H9 (cell line): ENCODE measurements at regions not wholly inside any gene's neighbourhood (a gene's known extent, or its start where the extent isn't known, plus 50 kb on each side); places are given as distances from the start of the nearest gene placed in this dataset.

ENCODE experiments used
- DNase-seq: peaks from one replicate; pipeline ENCODE4 v3.0.0-alpha.2; 2017
- H2AFZ ChIP-seq: one replicate; pipeline ENCODE4 v1.6.1; 2013; ENCODE audit warnings: mild to moderate bottlenecking, low read length, control low read depth, moderate library complexity
- H2AK5ac ChIP-seq: 2 replicates; pipeline ENCODE4 v1.6.1; 2013; ENCODE audit warnings: low read length, control low read depth, mixed read lengths; ENCODE audit not compliant: insufficient read length
- H2BK120ac ChIP-seq: one replicate; pipeline ENCODE4 v1.6.1; 2013; ENCODE audit warnings: low read depth, mild to moderate bottlenecking, low read length, control low read depth, inconsistent platforms; ENCODE audit not compliant: poor library complexity, severe bottlenecking
- H2BK12ac ChIP-seq: 2 replicates; pipeline ENCODE4 v1.6.1; 2013; ENCODE audit warnings: low read length, control low read depth, mixed read lengths, low read depth; ENCODE audit not compliant: insufficient read length
- H2BK15ac ChIP-seq: 2 replicates; pipeline ENCODE4 v1.6.1; 2013; ENCODE audit warnings: low read depth, low read length, control low read depth
- H2BK20ac ChIP-seq: one replicate; pipeline ENCODE4 v1.6.1; 2013; ENCODE audit warnings: low read depth, mild to moderate bottlenecking, low read length, control low read depth, inconsistent platforms; ENCODE audit not compliant: poor library complexity, severe bottlenecking
- H2BK5ac ChIP-seq: 2 replicates; pipeline ENCODE4 v1.6.1; 2013; ENCODE audit warnings: low read length, control low read depth, mixed read lengths; ENCODE audit not compliant: insufficient read length
- H3K14ac ChIP-seq: 2 replicates; pipeline ENCODE4 v1.6.1; 2013; ENCODE audit warnings: low read length, control low read depth; ENCODE audit not compliant: insufficient read depth
- H3K18ac ChIP-seq: 2 replicates; pipeline ENCODE4 v1.6.1; 2013; ENCODE audit warnings: low read depth, mild to moderate bottlenecking, mixed read lengths, low read length, control low read depth; ENCODE audit not compliant: insufficient read length
- H3K23ac ChIP-seq: 2 replicates; pipeline ENCODE4 v1.6.1; 2013; ENCODE audit warnings: low read length, control low read depth, mixed read lengths, low read depth; ENCODE audit not compliant: insufficient read length
- H3K23me2 ChIP-seq: 2 replicates; pipeline ENCODE4 v1.6.1; 2013; ENCODE audit warnings: low read depth, mild to moderate bottlenecking, mixed read lengths, low read length, control low read depth; ENCODE audit not compliant: insufficient read length, poor library complexity, severe bottlenecking
- H3K27ac ChIP-seq: 2 replicates; pipeline ENCODE4 v1.5.1; 2013; ENCODE audit warnings: low read length, control low read depth, mixed read lengths, low read depth; ENCODE audit not compliant: insufficient read length
- H3K27me3 ChIP-seq: 2 replicates; pipeline ENCODE4 v1.6.1; 2013; ENCODE audit warnings: low read length, control low read depth, inconsistent platforms; ENCODE audit not compliant: insufficient read depth
- H3K4ac ChIP-seq: 2 replicates; pipeline ENCODE4 v1.6.1; 2013; ENCODE audit warnings: low read depth, mild to moderate bottlenecking, control low read depth, inconsistent platforms, low read length, moderate library complexity
- H3K4me1 ChIP-seq: 2 replicates; pipeline ENCODE4 v1.6.1; 2013; ENCODE audit warnings: low read length, control low read depth, inconsistent platforms; ENCODE audit not compliant: insufficient read depth
- H3K4me2 ChIP-seq: 2 replicates; pipeline ENCODE4 v1.6.1; 2013; ENCODE audit warnings: low read length, control low read depth, mixed read lengths; ENCODE audit not compliant: insufficient read length, insufficient read depth
- H3K56ac ChIP-seq: 2 replicates; pipeline ENCODE4 v1.6.1; 2013; ENCODE audit warnings: low read depth, mild to moderate bottlenecking, mixed read lengths, low read length, control low read depth; ENCODE audit not compliant: insufficient read length
- H3K79me1 ChIP-seq: 2 replicates; pipeline ENCODE4 v1.6.1; 2013; ENCODE audit warnings: low read depth, mild to moderate bottlenecking, moderate library complexity, low read length, control low read depth, inconsistent platforms; ENCODE audit not compliant: insufficient read depth, poor library complexity, severe bottlenecking
- H3K79me2 ChIP-seq: 2 replicates; pipeline ENCODE4 v1.6.1; 2013; ENCODE audit warnings: low read length, control low read depth, inconsistent platforms; ENCODE audit not compliant: insufficient read depth
- H3K9ac ChIP-seq: 2 replicates; pipeline ENCODE4 v1.6.1; 2013; ENCODE audit warnings: low read length, control low read depth, mixed read lengths; ENCODE audit not compliant: insufficient read length; ENCODE audit errors: extremely low read depth
- H3K9me3 ChIP-seq: one replicate; pipeline ENCODE4 v1.6.1; 2013; ENCODE audit warnings: low read depth, low read length, inconsistent platforms; ENCODE audit not compliant: control insufficient read depth
- H3T11ph ChIP-seq: one replicate; pipeline ENCODE4 v1.6.1; 2013; ENCODE audit warnings: mild to moderate bottlenecking, low read length, control low read depth, inconsistent platforms
- H4K20me1 ChIP-seq: one replicate; pipeline ENCODE4 v1.6.1; 2013; ENCODE audit not compliant: control insufficient read depth, insufficient read length, insufficient read depth
- H4K5ac ChIP-seq: 2 replicates; pipeline ENCODE4 v1.6.1; 2013; ENCODE audit warnings: low read depth, mild to moderate bottlenecking, mixed read lengths, low read length, control low read depth; ENCODE audit not compliant: insufficient read length
- H4K8ac ChIP-seq: replicated peaks from 2 replicates; pipeline ENCODE4 v1.6.1; 2013; ENCODE audit warnings: low read length, control low read depth, mixed read lengths, low read depth; ENCODE audit not compliant: insufficient read length
- H4K91ac ChIP-seq: 2 replicates; pipeline ENCODE4 v1.6.1; 2013; ENCODE audit warnings: low read depth, mild to moderate bottlenecking, moderate library complexity, mixed read lengths, low read length, control low read depth; ENCODE audit not compliant: insufficient read length
- H3K27ac Mint-ChIP-seq, 3 experiments: 2 replicates in 2 of 3; 3 replicates in 1 of 3; pipeline ENCODE4 v1.8.0; 2020 to 2021; ENCODE audit warnings: mixed read lengths in 3 of 3, mild to moderate bottlenecking in 1 of 3, moderate library complexity in 1 of 3
- H3K27me3 Mint-ChIP-seq: 2 replicates; pipeline ENCODE4 v1.8.0; 2021; ENCODE audit warnings: low read depth, mild to moderate bottlenecking, moderate library complexity, mixed read lengths
- H3K36me3 Mint-ChIP-seq, 3 experiments: 2 replicates in 2 of 3; 3 replicates in 1 of 3; pipeline ENCODE4 v1.8.0; 2020 to 2021; ENCODE audit warnings: low read depth in 3 of 3, mixed read lengths in 3 of 3; ENCODE audit not compliant: insufficient read depth in 1 of 3
- H3K4me1 Mint-ChIP-seq, 2 experiments: 2 replicates each; pipeline ENCODE4 v1.8.0; 2020; ENCODE audit warnings: mixed read lengths in 2 of 2
- H3K4me3 Mint-ChIP-seq, 2 experiments: 2 replicates in 1 of 2; 3 replicates in 1 of 2; pipeline ENCODE4 v1.8.0; 2020 to 2021; ENCODE audit warnings: mild to moderate bottlenecking in 2 of 2, mixed read lengths in 2 of 2, moderate library complexity in 1 of 2
- H3K9me3 Mint-ChIP-seq, 2 experiments: 2 replicates in 1 of 2; 3 replicates in 1 of 2; pipeline ENCODE4 v1.8.0; 2020; ENCODE audit warnings: mild to moderate bottlenecking in 2 of 2, mixed read lengths in 2 of 2, moderate library complexity in 1 of 2
- CTCF ChIP-seq: fragments of 200-600 bp; sonication (generic); conservative IDR thresholded peaks from 3 replicates; pipeline ENCODE4 v1.8.0; 2021; ENCODE audit warnings: antibody characterized with exemption, mild to moderate bottlenecking
- WGBS: extraction: QIAGEN DNeasy Blood & Tissue Kit; methylation state at CpG from one replicate; pipeline ENCODE4 v1.1.7; 2013; ENCODE audit warnings: missing lambda C conversion rate, low lambda C conversion rate, mixed read lengths; ENCODE audit not compliant: insufficient read length; ENCODE audit errors: extremely low coverage; 5-methylcytosine and 5-hydroxymethylcytosine counted together

- no peaks in the 10 kb centered on the region for H3K79me1 ChIP-seq
Observed at GRCh38 chr4:162456106-162456505, 292.3 kb upstream of the FSTL5 start.

More at GRCh38 chr4:162456106-162456505, 292.3 kb upstream of the FSTL5 start:
- no peak overlapping the region for H4K5ac ChIP-seq
- no peak overlapping the region for H3K56ac ChIP-seq
- H3K4me2 ChIP-seq = no peak overlapping the region
- peaks cover 0 to 2% of the 10 kb centered on the region in 2 experiments; a peak in 1 of 5 replicates for H3K9me3 Mint-ChIP-seq
- H3K27me3 Mint-ChIP-seq = no peaks in the 10 kb centered on the region
- H2BK120ac ChIP-seq = no peak overlapping the region
- no peak overlapping the region for H3K4ac ChIP-seq
- H3K4me1 ChIP-seq = no peaks in the 10 kb centered on the region
- no peaks in the 10 kb centered on the region for H4K20me1 ChIP-seq
- H3K9ac ChIP-seq = no peak overlapping the region
- no peaks in the 10 kb centered on the region for H3K27me3 ChIP-seq
- H3K27ac ChIP-seq = no peak overlapping the region
- no peak overlapping the region for H3K23ac ChIP-seq
- H2BK20ac ChIP-seq = no peak overlapping the region
- H3T11ph ChIP-seq = no peak overlapping the region
- H3K36me3 Mint-ChIP-seq = no peaks in the 10 kb centered on the region
- H2AK5ac ChIP-seq = no peak overlapping the region
- H3K9me3 ChIP-seq = no peaks in the 10 kb centered on the region
- no peaks in the 10 kb centered on the region for H3K79me2 ChIP-seq
- TF ChIP-seq CTCF = no peak
- H2BK15ac ChIP-seq = no peak overlapping the region
- H3K27ac Mint-ChIP-seq = no peak overlapping the region
- DNase-seq = no peak
- H4K91ac ChIP-seq = no peak overlapping the region
- peaks cover 0 to 4% of the 10 kb centered on the region in 2 experiments; a peak in 1 of 4 replicates for H3K4me1 Mint-ChIP-seq
- no peak overlapping the region for H3K18ac ChIP-seq
- no peaks in the 10 kb centered on the region for H3K23me2 ChIP-seq
- WGBS = no CpG with 5 or more reads among the region's 3 CpGs
- H4K8ac ChIP-seq = no peak overlapping the region
- no peak overlapping the region for H2BK12ac ChIP-seq
- no peak overlapping the region for H2BK5ac ChIP-seq
- H3K14ac ChIP-seq = no peak overlapping the region
- no peak overlapping the region for H2AFZ ChIP-seq
- no peak overlapping the region for H3K4me3 Mint-ChIP-seq
